MM.1S (cell line): ENCODE measurements at regions not wholly inside any gene's neighbourhood (a gene's known extent, or its start where the extent isn't known, plus 50 kb on each side); places are given as distances from the start of the nearest gene placed in this dataset.

Source experiments
- DNase-seq: peaks from one replicate; pipeline ENCODE4 v3.0.0-alpha.2; 2015
- H2AFZ ChIP-seq: fragments of 300-600 bp; sonication (generic); 2 replicates; pipeline ENCODE4 v1.6.0; 2016; ENCODE audit warnings: antibody characterized with exemption, low read length
- H3F3A ChIP-seq: fragments of 300-600 bp; sonication (generic); 2 replicates; pipeline ENCODE4 v1.6.1; 2016; ENCODE audit warnings: mild to moderate bottlenecking, antibody characterized with exemption, low read length, moderate library complexity, mixed read lengths; ENCODE audit not compliant: insufficient read depth
- H3K27ac ChIP-seq: fragments of 300-600 bp; sonication (generic); 2 replicates; pipeline ENCODE4 v1.5.1; 2016; ENCODE audit warnings: mild to moderate bottlenecking, low read length
- H3K27me3 ChIP-seq: fragments of 300-600 bp; sonication (generic); replicated peaks from 2 replicates; pipeline ENCODE4 v1.6.0; 2016; ENCODE audit warnings: low read length; ENCODE audit not compliant: insufficient read depth
- H3K36me3 ChIP-seq: fragments of 300-600 bp; sonication (generic); replicated peaks from 2 replicates; pipeline ENCODE4 v1.6.1; 2016; ENCODE audit warnings: mild to moderate bottlenecking, low read length, mixed read lengths; ENCODE audit not compliant: insufficient read depth
- H3K4me1 ChIP-seq: fragments of 300-600 bp; sonication (generic); 2 replicates; pipeline ENCODE4 v1.6.1; 2016; ENCODE audit warnings: low read length, mixed read lengths
- H3K4me2 ChIP-seq: fragments of 300-600 bp; sonication (generic); 2 replicates; pipeline ENCODE4 v1.6.0; 2016; ENCODE audit warnings: low read depth, low read length
- H3K4me3 ChIP-seq: fragments of 300-600 bp; sonication (generic); 2 replicates; pipeline ENCODE4 v1.5.1; 2016; ENCODE audit warnings: low read length, mixed read lengths
- H3K79me2 ChIP-seq: fragments of 300-600 bp; sonication (generic); 2 replicates; pipeline ENCODE4 v1.6.1; 2016; ENCODE audit warnings: mixed run types, low read length, mixed read lengths
- H3K9ac ChIP-seq: fragments of 300-600 bp; sonication (generic); 2 replicates; pipeline ENCODE4 v1.6.1; 2016; ENCODE audit warnings: low read length, mixed read lengths
- H3K9me2 ChIP-seq: fragments of 300-600 bp; sonication (generic); replicated peaks from 2 replicates; pipeline ENCODE4 v1.6.1; 2016; ENCODE audit warnings: mild to moderate bottlenecking, low read length, mixed read lengths; ENCODE audit not compliant: insufficient read depth
- H3K9me3 ChIP-seq: fragments of 300-600 bp; sonication (generic); replicated peaks from 2 replicates; pipeline ENCODE4 v1.6.1; 2016; ENCODE audit warnings: mild to moderate bottlenecking, low read length, mixed read lengths; ENCODE audit not compliant: insufficient read depth
- H4K20me1 ChIP-seq: fragments of 300-600 bp; sonication (generic); 2 replicates; pipeline ENCODE4 v1.6.1; 2016; ENCODE audit warnings: mild to moderate bottlenecking, low read length, moderate library complexity, mixed read lengths; ENCODE audit not compliant: insufficient read depth
- CTCF ChIP-seq: fragments of 300-600 bp; sonication (generic); IDR thresholded peaks from 2 replicates; pipeline ENCODE4 v1.5.1; 2016; ENCODE audit warnings: antibody characterized with exemption, low read length, mixed read lengths
- EZH2 ChIP-seq: fragments of 300-600 bp; sonication (generic); optimal IDR thresholded peaks from 2 replicates; pipeline ENCODE3; 2017; ENCODE audit warnings: low read depth, mild to moderate bottlenecking, antibody characterized with exemption, low read length, mixed read lengths
- EZH2phosphoT487 ChIP-seq: fragments of 300-600 bp; sonication (generic); IDR thresholded peaks from 2 replicates; pipeline ENCODE4 v1.6.1; 2018; ENCODE audit warnings: antibody characterized with exemption, low read length

- no peaks in the 10 kb centered on the region for H3K9me2 ChIP-seq
- H3K27ac ChIP-seq = no peak overlapping the region
- no peak overlapping the region for H3K4me2 ChIP-seq
- no peak for DNase-seq
- no peaks in the 10 kb centered on the region for H3K79me2 ChIP-seq
- no peaks in the 10 kb centered on the region for H3F3A ChIP-seq
- no peak overlapping the region for H3K4me3 ChIP-seq
- H2AFZ ChIP-seq = no peak overlapping the region
- TF ChIP-seq EZH2 = no peak
- no peak for TF ChIP-seq EZH2phosphoT487
- TF ChIP-seq CTCF = no peak
- no peaks in the 10 kb centered on the region for H3K36me3 ChIP-seq
- H3K9ac ChIP-seq = no peak overlapping the region
- H3K27me3 ChIP-seq = no peaks in the 10 kb centered on the region
- H3K4me1 ChIP-seq = no peaks in the 10 kb centered on the region
- H4K20me1 ChIP-seq = no peaks in the 10 kb centered on the region
- H3K9me3 ChIP-seq = no peaks in the 10 kb centered on the region
Observed at GRCh38 chr16:72626623-72627022, 421.3 kb downstream of the ZFHX3 start.

- H3F3A ChIP-seq = no peaks in the 10 kb centered on the region
- H3K4me1 ChIP-seq = no peaks in the 10 kb centered on the region
- no peaks in the 10 kb centered on the region for H4K20me1 ChIP-seq
- TF ChIP-seq EZH2phosphoT487 (no peak), EZH2 (no peak), CTCF (no peak)
- H3K27ac ChIP-seq = no peak overlapping the region
- no peak overlapping the region for H2AFZ ChIP-seq
- H3K79me2 ChIP-seq = no peaks in the 10 kb centered on the region
- no peaks in the 10 kb centered on the region for H3K9me2 ChIP-seq
- no peaks in the 10 kb centered on the region for H3K27me3 ChIP-seq
- DNase-seq = no peak
- no peak overlapping the region for H3K4me3 ChIP-seq
- H3K36me3 ChIP-seq = no peaks in the 10 kb centered on the region
- no peak overlapping the region for H3K4me2 ChIP-seq
- no peak overlapping the region for H3K9ac ChIP-seq
- no peaks in the 10 kb centered on the region for H3K9me3 ChIP-seq
Observed at GRCh38 chr16:72621651-72622050, 426.3 kb downstream of the ZFHX3 start.

- Histone ChIP-seq H3K9me3 (no peaks in the 10 kb centered on the region), H3F3A (no peaks in the 10 kb centered on the region), H3K27ac (no peak overlapping the region), H3K4me1 (no peaks in the 10 kb centered on the region), H3K27me3 (no peaks in the 10 kb centered on the region), H3K9me2 (no peaks in the 10 kb centered on the region), H2AFZ (no peak overlapping the region), H3K9ac (no peak overlapping the region), H3K4me2 (no peak overlapping the region), H3K79me2 (no peaks in the 10 kb centered on the region), H3K4me3 (no peak overlapping the region), H3K36me3 (no peaks in the 10 kb centered on the region), H4K20me1 (no peaks in the 10 kb centered on the region)
- no peak for DNase-seq
- TF ChIP-seq CTCF (no peak), EZH2 (no peak), EZH2phosphoT487 (no peak)
Observed at GRCh38 chr16:72620853-72621252, 427.1 kb downstream of the ZFHX3 start.
